ENCODE measurements at regions not wholly inside any gene's neighbourhood (a gene's known extent, or its start where the extent isn't known, plus 50 kb on each side); places are given as distances from the start of the nearest gene placed in this dataset.

DNA sequence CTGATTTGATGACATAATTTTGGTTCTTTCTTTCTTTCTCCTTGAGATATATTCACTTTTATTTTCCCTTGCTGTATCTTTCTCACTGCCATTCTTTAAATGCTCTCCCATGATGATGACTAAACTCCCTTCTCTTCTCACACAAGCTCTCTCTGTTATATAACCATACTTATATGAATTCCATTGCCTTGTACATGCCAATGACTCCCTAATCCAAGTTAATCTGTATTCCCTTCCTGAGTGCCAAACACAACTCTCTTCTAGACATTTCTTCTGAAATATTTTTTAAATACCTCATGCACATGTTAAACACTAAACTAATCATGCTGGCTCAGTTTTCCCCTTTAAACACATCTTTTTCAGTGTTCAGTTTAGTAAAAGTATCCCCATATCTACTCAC, 62.2 kb upstream of the ST8SIA4 start:
- Mint-ChIP-seq H3K9me3 (peaks cover 11% of the 10 kb centered on the region), H3K36me3 (no peaks in the 10 kb centered on the region), H3K4me3 (no peak overlapping the region), H3K27ac (no peak overlapping the region), H3K27me3 (no peaks in the 10 kb centered on the region), H3K4me1 (ENCODE audit: low read depth) (no peaks in the 10 kb centered on the region)
- intact Hi-C loops (cut with micrococcal nuclease) = no loop called here
- ChIA-PET CTCF (no interaction called here), POLR2A (no interaction called here)
- DNase-seq = no peak

Data from activated CD4-positive, alpha-beta memory T cell treated with anti-CD3 and anti-CD28 coated beads for 36 hours (primary cell).